Parathyroid adenoma (tissue), 2 donors: ENCODE measurements at regions not wholly inside any gene's neighbourhood (a gene's known extent, or its start where the extent isn't known, plus 50 kb on each side); places are given as distances from the start of the nearest gene placed in this dataset.

Source experiments
- H2AFZ ChIP-seq: fragments of 300-600 bp; sonication (generic); one replicate; pipeline ENCODE4 v1.7.0; 2017; ENCODE audit warnings: antibody characterized with exemption, mild to moderate bottlenecking
- H3K27ac ChIP-seq: fragments of 300-600 bp; sonication (generic); one replicate; pipeline ENCODE4 v1.7.0; 2017
- H3K27me3 ChIP-seq: fragments of 300-600 bp; sonication (generic); one replicate; pipeline ENCODE4 v1.7.0; 2017; ENCODE audit warnings: low read length; ENCODE audit not compliant: control insufficient read depth, insufficient read depth
- H3K36me3 ChIP-seq: fragments of 300-600 bp; sonication (generic); one replicate; pipeline ENCODE4 v1.7.0; 2017; ENCODE audit warnings: low read length; ENCODE audit not compliant: control insufficient read depth, insufficient read depth
- H3K4me1 ChIP-seq: fragments of 300-600 bp; sonication (generic); one replicate; pipeline ENCODE4 v1.7.0; 2017; ENCODE audit warnings: control low read depth
- H3K4me2 ChIP-seq: fragments of 300-600 bp; sonication (generic); one replicate; pipeline ENCODE4 v1.7.0; 2017; ENCODE audit warnings: low read length
- H3K4me3 ChIP-seq: fragments of 300-600 bp; sonication (generic); one replicate; pipeline ENCODE4 v1.7.0; 2017; ENCODE audit warnings: low read depth, low read length
- H3K79me2 ChIP-seq: fragments of 300-600 bp; sonication (generic); one replicate; pipeline ENCODE4 v1.7.0; 2017; ENCODE audit warnings: control low read depth
- H3K9ac ChIP-seq: fragments of 300-600 bp; sonication (generic); one replicate; pipeline ENCODE4 v1.7.0; 2017; ENCODE audit warnings: mild to moderate bottlenecking
- H3K9me3 ChIP-seq: fragments of 300-600 bp; sonication (generic); one replicate; pipeline ENCODE4 v1.7.0; 2017; ENCODE audit warnings: low read length; ENCODE audit not compliant: control insufficient read depth
- CTCF ChIP-seq: fragments of 300-600 bp; sonication (generic); IDR thresholded peaks from one replicate; pipeline ENCODE4 v1.7.0; 2017; ENCODE audit warnings: antibody characterized with exemption, mild to moderate bottlenecking
- donor health status: primary hyperparathyroidism.

- no peaks in the 10 kb centered on the region for H3K36me3 ChIP-seq
- TF ChIP-seq CTCF: no peak
- no peak overlapping the region for H3K4me2 ChIP-seq
- H3K9ac ChIP-seq: no peak overlapping the region
- H2AFZ ChIP-seq: no peak overlapping the region
- H3K27ac ChIP-seq: no peak overlapping the region
- no peaks in the 10 kb centered on the region for H3K9me3 ChIP-seq
- H3K79me2 ChIP-seq: peaks cover 58% of the 10 kb centered on the region
- no peaks in the 10 kb centered on the region for H3K27me3 ChIP-seq
- no peak overlapping the region for H3K4me3 ChIP-seq
- H3K4me1 ChIP-seq: peaks cover 5% of the 10 kb centered on the region
These were observed 203.0 kb upstream of the KLF14 start for GRCh38 chr7:130937016-130937415.

DNA sequence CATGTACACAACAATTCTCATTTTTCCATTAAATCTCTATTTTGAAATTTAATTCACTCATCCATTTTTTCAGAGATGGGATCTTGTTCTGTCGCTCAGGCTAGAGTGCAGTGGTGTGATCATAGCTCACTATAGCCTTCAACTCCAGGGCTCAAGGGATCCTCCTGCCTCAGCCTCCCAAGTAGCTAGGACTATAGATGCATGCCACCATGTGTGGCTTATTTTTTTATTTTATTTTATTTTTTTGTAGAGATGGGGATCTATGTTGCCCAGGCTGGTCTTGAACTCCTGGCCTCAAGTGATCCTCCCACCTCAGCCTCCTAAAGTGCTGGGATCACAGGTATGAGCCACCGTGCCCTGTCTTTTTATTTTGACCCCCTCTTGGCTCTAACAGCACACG is 203.8 kb upstream of the KLF14 start:
- Histone ChIP-seq H3K79me2 (peaks cover 64% of the 10 kb centered on the region), H3K27me3 (no peaks in the 10 kb centered on the region), H3K4me1 (peaks cover 9% of the 10 kb centered on the region), H3K9ac (no peak overlapping the region), H3K9me3 (no peaks in the 10 kb centered on the region), H3K27ac (no peak overlapping the region), H2AFZ (no peak overlapping the region), H3K4me3 (no peak overlapping the region), H3K36me3 (no peaks in the 10 kb centered on the region), H3K4me2 (no peak overlapping the region)
- TF ChIP-seq CTCF: no peak

- no peak for TF ChIP-seq CTCF
- no peak overlapping the region for H3K9ac ChIP-seq
- peaks cover 65% of the 10 kb centered on the region for H3K79me2 ChIP-seq
- H3K27me3 ChIP-seq: no peaks in the 10 kb centered on the region
- no peak overlapping the region for H3K4me2 ChIP-seq
- H3K4me3 ChIP-seq: no peak overlapping the region
- H3K4me1 ChIP-seq: peaks cover 9% of the 10 kb centered on the region
- no peak overlapping the region for H3K27ac ChIP-seq
- H3K9me3 ChIP-seq: no peaks in the 10 kb centered on the region
- no peaks in the 10 kb centered on the region for H3K36me3 ChIP-seq
- no peak overlapping the region for H2AFZ ChIP-seq
These were observed 204.7 kb upstream of the KLF14 start for GRCh38 chr7:130938661-130939060.

DNA sequence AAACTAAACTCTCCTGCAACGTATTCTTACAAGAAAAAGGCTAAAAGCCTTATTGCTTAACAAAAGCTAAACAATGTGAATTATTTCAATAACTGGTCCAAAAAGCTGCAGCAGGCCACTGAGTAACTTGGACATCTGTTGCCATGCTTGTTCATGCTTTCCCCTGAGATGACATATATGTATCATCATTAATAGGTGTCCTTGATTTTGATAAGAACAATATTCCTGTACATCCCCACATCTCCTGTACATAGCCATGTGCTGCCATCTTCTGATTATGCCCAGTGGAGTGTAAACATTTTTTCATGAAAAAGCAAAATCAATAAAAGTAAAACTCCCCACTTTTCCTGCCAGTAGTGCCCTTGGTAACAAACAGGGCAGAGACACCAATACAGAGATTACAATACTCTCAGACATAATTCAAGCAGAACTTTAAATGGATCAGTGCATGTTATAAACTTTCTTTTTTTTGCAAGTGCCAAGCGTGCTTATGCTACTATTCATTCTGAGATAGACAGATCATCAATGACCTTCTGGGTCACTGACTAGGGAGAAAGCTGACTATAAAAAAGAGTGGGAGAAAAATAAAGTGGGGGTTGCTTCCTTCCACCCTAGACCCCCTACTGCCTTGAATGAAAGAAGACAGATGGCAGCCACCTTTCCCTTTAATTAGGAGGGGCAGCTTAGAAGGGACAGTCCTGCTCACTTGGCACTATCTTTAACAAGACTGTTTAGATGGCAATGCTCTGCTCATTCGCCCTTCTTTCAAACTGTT is 205.5 kb upstream of the KLF14 start:
- H3K79me2 ChIP-seq: peaks cover 63% of the 10 kb centered on the region
- TF ChIP-seq CTCF: no peak
- no peaks in the 10 kb centered on the region for H3K9me3 ChIP-seq
- no peaks in the 10 kb centered on the region for H3K27me3 ChIP-seq
- peaks cover 9% of the 10 kb centered on the region for H3K4me1 ChIP-seq
- no peaks in the 10 kb centered on the region for H3K36me3 ChIP-seq
- no peak overlapping the region for H3K27ac ChIP-seq
- H3K4me2 ChIP-seq: no peak overlapping the region
- no peak overlapping the region for H3K9ac ChIP-seq
- H2AFZ ChIP-seq: no peak overlapping the region
- H3K4me3 ChIP-seq: no peak overlapping the region

DNA sequence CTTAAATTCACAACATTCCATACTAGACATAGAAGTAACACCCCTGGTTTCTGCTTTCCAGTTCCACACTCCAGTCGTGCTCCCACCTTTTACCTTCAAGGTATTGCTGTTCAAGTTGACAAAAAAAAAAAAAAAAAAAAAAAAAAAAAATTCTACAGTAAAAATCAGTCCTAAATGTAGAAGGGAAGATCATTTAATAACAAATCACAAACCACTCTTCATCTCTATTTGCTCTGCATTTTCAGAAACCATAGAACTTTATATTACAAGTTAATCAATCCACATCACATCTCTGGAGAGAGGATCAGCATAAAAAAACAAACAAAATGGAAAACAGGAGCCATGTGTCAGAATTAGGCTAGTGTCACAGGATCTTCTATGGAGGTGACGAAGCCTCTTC is 206.3 kb upstream of the KLF14 start:
- Histone ChIP-seq H3K4me1 (peaks cover 9% of the 10 kb centered on the region), H3K9ac (no peak overlapping the region), H2AFZ (no peak overlapping the region), H3K4me3 (no peak overlapping the region), H3K79me2 (peaks cover 61% of the 10 kb centered on the region), H3K4me2 (no peak overlapping the region), H3K27ac (no peak overlapping the region), H3K36me3 (no peaks in the 10 kb centered on the region), H3K9me3 (no peaks in the 10 kb centered on the region), H3K27me3 (no peaks in the 10 kb centered on the region)
- no peak for TF ChIP-seq CTCF
